H4 (cell line): ENCODE measurements at regions not wholly inside any gene's neighbourhood (a gene's known extent, or its start where the extent isn't known, plus 50 kb on each side); places are given as distances from the start of the nearest gene placed in this dataset.

Experiments used
- DNase-seq: peaks from one replicate; pipeline ENCODE4 v3.0.0-alpha.2; 2015; ENCODE audit warnings: low spot score

DNA sequence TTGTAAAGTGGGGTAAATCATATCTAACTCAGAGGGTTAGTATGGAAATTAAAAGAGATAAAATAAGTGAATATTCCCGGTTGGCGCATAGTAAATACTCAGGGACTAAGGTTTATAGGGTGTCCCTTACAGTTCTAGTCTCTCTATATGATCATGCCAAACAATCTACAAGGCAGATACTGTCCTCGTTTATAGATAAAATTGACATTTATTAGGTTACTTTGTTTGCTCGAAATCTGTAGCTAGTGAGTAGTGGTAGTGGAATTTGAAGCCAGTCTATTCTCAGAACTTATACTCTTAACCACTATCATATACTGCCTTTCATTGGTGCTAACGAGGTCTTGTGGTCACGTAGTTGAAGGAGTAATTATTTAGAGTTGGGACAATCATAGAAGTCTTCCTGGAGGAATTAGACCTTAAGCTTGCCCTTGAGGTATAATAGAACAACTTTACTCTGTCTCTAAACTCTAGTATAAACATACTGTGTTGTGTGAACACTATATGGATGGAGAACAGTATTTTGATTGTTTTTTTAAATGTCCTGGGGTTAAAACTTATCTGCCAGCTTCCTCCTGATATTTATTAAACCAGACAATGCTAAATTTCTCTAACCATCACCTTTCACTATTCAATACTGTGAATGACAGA, 324.0 kb downstream of the STIM2 start:
- no peak for DNase-seq

DNA sequence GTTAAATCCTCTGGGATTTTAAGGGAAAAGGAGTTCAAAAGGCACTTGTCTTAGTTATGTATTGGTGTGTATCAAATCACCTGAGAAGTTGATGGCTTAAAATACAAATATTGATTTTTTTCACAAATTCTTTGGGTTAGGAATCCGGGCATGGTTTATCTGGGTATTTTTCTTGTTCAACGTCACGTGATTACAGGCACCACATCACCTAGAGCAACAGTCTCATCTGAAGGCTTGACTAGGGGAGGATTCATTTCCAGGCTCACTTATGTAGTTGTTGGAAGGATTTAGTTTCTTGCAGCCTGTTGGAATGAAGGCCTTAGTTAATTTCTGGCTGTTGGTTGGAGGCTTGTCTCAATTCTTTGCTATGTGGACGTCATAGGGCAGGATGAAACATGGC, 326.1 kb downstream of the STIM2 start:
- no peak for DNase-seq

DNA sequence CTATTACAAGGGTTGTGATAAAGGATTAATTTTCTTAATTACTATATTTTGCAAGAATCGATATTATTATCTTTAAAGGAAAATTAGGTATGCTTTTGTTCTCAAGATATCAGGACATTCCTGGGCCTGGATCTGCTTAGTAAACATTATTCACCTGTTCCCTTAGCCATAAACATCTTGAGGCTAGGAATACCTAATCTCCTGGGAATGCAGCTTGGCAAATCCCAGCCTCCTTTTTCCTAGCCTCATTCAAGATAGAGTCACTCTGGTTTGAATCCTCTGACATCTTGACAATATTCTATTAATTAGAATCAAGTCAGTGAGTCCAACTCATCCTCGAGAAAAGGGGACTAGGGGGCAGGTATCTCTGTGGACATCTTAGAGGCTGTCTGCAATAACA, 327.1 kb downstream of the STIM2 start:
- no peak for DNase-seq

DNA sequence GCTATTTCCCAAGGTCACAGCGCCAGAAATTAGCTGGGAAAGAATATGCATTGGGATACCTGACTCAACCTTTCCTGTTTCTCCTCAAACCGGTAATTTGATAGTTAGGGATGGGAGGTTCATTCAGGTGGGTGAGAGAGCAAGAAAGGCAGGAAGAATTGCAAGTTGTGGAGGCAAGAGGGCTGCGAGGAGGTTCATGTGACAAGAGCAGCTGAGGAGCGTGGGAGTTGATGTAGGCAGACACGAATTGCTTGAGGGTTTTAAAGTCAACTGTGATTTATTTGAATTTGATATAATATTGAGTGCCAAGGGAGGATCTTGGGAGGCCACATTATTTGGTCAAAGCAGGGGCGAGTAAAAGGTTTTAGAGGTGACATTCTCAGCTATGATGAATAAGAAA, 329.0 kb downstream of the STIM2 start:
- no peak for DNase-seq

DNA sequence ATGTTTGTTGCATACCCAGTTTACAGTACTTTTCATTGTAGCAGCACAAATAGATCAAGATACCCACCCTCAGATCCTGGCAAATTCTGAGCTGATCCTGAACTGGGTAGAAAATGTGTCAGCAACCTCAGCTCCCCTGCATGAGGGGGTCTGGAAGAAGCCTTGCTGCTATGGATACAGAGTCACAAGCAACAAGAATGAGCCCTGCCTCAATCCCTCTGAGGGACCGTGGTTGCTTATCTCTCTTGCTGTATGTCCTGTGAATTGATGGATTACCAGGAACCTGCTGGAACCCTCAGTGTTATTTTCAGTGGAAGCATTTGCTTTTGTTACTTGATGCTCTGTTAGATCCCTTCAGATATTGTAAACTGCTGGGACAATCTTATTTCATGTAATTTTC, 331.0 kb downstream of the STIM2 start:
- DNase-seq: no peak

DNA sequence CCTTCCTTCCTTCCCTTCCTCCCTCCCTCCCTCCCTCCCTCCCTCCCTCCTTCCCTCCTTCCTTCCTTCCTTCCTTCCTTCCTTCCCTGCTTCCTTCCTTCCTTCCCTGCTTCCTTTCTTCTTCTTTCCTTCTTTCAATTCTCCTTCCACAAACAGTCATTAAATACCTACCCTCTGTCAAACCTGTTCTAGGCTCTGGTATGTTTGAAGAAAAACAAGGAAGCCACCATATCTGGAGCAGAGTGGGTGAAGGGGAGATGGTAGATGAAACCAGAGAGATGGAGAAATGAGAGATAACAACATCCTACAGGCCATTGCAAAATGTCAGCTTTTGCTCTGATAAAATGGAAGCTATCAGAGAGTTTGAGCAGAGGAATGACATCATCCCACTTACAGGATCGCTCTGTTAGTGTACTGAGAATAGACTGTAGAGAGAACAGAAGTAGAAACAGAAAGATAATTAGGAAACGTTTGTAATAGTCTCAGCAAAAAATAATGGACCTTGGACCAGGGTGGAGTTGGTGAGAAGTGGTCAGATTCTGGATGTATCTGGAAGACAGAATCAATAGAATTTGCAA, 334.0 kb downstream of the STIM2 start:
- DNase-seq: no peak

DNA sequence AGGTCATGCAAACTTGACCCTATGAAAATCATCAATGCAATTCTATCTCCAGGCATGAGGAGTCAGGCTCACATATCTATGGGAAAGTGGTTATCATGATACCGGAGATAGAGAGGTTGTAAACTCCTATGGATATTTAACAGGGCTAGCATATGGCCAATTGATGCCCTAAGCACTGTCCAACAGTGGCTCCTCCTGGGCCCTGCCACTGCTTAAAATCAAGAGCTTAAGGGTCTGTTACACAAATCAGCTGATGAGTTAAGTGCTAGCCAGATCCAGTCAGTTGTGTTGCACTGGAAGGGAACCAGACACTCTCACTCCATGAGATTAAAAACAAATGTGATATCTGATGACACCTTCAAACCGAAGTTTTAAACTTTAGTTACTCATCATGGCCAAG, 337.6 kb downstream of the STIM2 start:
- DNase-seq: no peak

DNA sequence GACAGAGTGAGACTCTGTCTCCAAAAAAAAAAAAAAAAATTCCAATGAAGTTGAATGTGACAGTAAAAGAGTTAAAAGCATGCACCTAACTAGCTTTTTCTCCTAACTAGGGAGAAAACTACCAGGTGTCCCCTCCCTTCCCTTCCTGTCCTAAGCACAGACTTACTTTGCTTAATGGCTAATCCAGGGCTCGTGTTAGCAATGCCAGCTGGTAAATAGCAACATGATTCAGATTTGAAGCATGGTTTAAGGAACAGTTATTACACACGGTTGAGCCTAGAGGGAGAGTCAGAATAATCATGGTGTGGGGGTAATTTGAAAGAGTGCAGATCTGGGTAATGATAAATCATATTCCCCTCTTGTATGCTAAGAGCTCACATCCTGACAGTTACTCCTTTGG, 338.3 kb downstream of the STIM2 start:
- DNase-seq: no peak

DNA sequence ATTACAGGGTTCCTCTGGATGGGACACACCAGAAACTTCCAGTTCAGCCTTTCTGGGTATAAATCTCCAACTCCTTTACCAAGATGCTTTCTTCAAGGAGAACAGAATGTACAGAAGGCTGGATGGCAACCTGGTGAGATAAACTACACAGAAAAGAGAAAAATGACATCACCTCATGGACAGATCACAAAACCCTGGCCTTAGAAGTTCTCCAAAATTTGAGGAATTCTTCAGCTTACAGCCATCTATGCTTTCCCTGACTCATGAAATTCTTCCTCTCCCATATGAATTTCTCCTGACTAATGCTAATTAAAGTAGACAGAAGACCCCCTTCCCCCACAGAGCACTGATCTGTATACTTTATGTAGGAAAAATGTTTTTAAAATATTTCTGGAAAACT, 345.4 kb downstream of the STIM2 start:
- no peak for DNase-seq

DNA sequence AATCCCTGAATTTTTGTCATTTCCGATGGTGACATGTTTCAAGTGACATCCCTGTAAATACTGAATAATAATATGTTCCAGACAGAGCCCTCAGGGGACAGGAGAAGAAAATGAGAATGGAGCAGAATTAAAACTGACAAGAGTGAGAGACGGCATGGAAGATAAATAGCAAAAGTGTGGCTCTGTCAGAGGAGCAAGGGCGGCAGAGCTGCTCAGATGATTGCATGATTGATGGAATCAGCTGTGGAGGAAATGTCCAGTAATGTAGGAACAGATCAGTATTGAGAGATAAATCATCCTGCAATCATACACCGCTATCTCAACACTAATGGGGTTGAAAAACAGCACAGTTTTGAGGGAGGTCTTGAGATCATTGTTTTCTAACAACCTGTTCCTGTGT, 350.3 kb downstream of the STIM2 start:
- no peak for DNase-seq

DNA sequence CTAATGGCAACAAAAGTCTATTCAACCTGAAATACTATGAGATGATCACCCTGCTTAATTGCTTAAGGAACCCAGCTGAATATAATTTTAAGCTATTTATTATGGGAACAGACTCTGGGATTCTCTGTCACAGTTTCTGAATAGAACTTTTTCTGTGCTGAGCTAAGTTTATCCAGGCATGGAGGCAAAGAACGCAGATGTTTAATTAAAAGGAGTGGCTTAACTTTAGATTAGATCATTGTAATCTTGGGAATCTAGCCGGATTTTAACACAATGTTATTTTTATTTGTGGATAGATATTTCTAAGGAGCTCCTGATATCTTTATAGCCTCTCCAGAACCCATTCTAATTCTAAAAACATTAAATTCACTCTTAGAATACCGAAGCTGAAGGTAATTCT, 353.4 kb downstream of the STIM2 start:
- no peak for DNase-seq

DNA sequence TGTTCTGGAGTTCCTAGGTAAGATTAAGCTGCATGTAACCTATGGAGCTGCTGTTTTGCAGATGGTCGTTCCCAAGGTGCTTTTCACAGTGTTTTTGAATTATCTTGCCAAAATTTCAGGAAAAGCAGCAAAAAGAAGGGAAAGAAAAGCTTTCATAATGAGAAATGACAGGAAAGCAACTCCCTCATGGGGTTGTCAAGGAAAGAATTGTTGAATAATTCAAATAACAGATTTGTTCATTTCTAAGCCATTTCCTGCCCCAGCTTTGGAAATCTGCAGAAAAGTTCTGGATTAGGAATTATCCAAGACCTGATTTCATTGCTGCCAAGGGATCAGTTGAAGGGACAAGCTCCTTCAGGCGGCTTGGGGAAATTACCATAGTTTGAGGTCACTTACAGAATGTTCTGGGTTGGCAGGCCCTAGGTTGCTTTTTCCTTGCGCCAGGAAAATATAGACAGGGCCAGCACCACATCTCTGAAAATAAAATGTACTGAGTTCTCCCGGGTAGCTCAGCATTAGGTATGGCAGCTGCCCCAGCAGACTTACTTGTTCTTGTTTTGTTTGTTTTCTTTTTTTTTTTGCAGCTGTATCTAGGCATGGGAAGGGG, 354.7 kb downstream of the STIM2 start:
- DNase-seq: no peak

DNA sequence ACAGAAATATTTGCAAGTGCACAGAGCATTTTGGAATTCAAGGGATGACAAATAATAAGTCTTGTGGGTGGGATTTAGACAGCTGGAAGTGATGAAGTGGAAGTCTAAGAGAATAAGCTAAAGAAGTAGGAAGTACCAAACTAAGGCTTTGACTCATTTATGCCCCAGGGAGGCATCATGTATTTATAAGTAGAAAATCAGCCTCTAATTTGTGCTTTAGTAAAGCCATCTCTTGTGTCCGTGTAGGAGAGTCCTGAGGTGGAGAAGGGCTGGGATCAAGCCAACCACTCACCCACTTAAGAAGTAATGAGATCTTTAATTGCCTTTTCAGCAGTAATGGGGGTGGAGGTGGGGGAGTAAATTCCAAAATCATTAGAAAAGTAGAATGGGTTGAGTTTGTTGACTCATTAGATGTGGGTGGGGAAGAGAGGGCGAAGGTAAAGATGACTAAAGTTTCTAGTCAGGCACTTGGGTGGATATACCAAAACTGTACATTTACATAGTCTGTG, 356.7 kb downstream of the STIM2 start:
- DNase-seq: no peak

DNA sequence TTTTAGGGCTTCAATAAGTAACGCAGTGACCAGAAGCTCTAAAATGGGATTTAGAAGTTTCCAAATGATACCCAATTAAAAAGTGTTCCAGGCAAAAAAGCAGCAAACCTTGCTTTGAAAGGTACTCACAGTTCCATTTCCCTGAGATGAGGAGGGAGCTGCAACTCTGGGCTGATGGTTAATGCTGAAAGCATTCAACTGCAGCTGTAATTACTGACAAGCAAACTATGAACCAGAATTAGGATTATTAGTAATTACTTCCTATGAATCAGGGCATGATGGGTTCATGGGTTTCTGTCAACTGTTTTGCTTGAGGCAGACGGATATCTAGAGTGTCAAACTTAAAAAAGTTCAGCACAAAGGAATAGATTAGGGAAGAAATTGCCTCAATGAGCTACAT, 357.4 kb downstream of the STIM2 start:
- DNase-seq: no peak

DNA sequence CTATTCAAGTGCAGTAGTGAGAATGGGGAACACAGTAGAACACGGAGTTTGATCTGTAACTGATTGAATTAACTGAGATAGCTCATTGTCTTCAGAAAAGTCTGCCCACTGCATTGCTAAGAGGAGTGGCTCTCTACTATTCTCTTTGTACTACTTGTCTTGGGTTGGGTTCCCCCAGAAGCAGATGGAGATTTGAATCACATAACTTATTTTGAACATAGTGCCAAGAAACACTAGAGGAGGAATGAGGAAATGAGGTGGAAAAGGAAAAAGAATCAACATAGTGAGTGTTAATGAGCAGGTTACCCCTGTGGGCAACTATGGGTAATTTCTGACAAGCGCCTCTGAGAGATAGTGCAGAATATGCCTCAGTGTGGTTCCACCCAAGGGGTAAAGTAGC, 362.7 kb downstream of the STIM2 start:
- no peak for DNase-seq

DNA sequence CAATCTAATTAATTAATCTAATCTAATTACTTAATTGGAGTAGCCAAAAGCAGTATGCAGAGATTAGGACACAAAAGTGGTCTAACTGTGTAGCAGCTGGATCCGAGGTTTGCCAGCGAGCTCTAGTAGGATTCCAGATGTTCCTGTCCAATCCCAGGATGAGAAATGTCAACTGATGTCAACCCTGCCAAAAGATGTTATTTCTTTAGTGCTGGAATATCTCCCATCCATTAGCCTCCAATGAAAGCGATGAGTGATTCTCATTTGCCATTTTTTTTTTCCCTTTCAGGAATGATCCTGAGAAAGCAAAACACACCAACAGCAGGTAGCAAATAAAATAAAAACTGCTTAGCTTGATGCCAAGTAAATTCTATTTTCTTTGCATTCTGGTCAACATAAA, 372.9 kb downstream of the STIM2 start:
- no peak for DNase-seq

DNA sequence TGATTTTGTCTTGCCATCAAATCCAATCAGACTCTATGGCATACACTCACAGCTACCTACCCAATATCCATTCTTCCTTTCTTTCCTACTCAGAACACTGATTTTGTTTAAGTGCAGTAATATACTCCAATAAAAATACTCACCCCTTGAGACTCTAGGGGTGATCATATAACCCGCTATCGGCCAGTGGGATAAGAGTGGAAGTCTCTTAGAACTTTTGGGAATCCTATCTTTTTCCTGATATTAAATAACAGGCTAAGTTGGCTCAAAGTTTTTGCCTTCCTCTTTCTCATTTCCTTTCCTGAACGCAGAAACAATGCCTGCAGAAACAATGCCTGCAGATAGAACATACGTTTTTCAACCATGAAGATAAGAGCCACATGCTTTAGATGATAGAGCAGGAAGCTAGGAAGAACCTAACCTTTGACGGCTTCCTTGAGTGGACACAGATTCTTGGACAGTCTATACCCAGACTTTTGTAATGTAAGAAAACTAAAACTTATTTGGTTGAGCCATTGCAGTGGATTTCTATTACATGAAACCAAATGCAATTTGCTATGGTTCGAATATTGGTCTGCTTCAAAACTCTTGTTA, 373.8 kb downstream of the STIM2 start:
- DNase-seq: no peak

DNA sequence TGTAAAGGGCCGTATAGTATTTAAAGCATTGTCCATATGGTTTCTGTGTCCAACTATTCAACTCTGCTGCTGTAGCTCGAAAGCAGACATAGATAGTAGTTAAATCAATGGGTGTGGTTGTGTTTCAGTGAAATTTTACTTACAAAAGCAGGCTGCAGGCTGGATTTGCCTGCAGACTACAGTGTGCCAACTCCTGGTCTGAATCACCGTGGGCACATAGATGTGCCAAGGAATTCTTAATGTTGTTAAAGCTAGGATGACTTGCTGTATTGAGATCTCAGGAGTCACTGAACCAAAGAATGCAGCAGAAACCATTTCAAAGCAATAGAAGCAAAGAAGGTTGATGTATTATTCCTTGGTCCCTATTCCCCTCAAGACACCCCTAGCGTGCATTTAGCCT, 379.0 kb downstream of the STIM2 start:
- no peak for DNase-seq

DNA sequence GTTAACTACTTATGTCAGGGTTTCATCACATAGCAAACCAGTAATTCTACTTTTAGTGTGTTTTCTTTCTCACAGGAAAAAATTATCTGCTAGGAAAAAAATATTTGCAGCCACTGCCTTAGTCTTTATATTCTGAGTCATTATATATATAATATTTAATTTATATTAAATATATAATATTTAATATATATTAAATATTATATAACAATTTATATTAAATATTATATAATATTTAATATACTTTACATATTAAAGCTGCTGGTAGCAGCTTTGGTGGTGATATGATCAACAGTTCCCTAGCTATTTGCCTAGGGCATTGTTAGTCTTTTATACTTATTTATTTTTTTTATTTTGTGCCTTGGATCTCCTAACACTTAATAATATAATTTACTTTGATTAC, 381.6 kb downstream of the STIM2 start:
- no peak for DNase-seq

DNA sequence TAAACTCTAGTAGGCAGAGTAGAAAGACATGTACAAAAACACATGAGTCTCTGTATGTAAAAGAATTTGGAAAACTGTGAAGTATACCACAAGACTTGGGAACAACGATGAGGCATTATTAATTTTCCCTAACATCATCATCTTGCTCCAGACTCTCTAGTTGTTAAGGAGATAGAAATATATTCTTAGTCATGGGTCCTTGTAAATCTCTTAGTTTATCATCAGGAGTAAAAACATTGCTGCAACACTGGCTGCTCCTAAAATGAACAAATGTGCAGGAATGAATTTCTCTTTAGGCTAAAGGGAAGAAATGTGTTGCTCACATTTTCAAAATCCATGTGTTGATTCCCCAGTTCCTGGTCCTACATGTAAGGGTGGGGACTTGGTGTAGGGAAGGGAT, 384.6 kb downstream of the STIM2 start:
- no peak for DNase-seq

DNA sequence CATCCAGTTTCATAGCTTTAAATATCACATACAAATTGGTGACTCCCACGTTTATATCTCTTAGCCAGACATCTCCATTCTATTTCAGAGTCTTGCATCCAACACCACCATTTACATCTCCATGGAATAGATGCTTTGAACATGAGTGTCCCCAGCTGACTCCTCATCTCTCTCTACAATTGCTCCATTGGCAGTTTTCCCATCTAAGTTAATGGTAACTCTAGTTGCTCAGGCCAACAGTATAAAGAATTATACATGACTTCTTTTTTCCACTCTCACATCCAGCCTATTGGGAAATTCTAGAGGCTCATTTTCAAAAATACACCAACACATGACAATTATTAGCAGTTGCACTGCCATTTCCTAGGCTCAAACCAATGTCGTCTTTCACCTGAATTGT, 388.2 kb downstream of the STIM2 start:
- DNase-seq: no peak

DNA sequence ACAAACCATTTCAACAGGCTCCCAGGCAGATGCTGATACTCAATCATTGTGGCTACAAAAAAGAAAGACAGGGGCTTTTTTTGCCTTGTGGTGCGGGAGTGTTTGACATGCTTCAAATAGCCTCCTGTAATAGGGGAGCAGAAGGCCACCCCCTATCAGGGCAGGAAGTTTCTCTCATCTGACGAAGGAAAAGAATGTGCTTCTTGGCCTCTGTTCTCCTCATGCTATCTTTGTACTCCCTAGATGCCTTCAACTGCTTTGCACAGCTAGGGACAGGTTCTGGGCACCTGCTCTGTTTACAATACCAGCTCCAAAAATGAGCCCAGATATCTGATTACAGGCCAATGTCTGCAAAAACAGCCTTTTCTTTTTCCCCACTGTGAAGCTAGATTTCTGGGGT, 391.1 kb downstream of the STIM2 start:
- no peak for DNase-seq

DNA sequence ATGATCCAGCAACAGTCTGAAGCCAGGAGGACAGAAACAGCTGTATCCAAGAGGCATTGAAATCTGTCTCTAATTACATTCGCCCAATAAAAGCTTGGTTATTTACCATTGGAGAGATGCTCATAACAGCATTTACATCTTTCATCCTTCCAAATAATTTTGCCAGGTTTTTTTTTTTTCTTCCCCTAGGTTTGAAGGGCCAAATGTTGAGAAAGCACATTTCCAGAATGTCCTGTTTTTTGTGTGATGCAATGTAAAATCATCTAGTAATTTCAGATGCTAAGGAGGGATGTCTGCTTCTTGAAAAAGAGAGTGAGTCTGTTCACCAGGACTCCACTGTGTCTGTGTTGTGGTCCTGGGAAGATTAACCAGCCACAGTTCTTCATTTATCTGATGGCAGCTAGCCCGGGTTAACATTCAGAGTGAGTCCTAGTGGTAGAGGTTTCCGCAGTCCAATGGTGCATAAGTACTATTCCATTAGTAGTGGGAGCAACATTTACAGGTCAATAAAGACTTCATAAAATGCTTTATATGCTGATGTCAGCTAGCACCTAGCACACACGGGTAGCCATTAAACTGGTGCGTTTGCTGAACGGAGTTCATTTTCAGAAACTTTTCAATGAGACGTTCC, 406.8 kb downstream of the STIM2 start:
- DNase-seq: no peak
